CD4-positive, alpha-beta T cell (primary cell): ENCODE measurements at regions not wholly inside any gene's neighbourhood (a gene's known extent, or its start where the extent isn't known, plus 50 kb on each side); places are given as distances from the start of the nearest gene placed in this dataset.

Experiments
- ATAC-seq: fragments of 200-7000 bp; cut with Tn5 transposase; one replicate; pipeline ENCODE4 v1.10.0; 2022; ENCODE audit warnings: mild to moderate bottlenecking; ENCODE audit not compliant: poor library complexity
- CTCF ChIA-PET: fragments of 350-600 bp; sonication (Branson Sonifier 250); formaldehyde crosslinking; loops from one replicate; lab custom pipeline; 2021; ENCODE audit warnings: antibody characterized with exemption, inconsistent platforms; lab: Charles Lee
- POLR2A ChIA-PET: fragments of 350-600 bp; sonication (Branson Sonifier 250); formaldehyde crosslinking; loops from one replicate; lab custom pipeline; 2021; ENCODE audit warnings: antibody characterized with exemption, inconsistent platforms; lab: Charles Lee
- DNase-seq, 14 experiments: peaks; one replicate each; pipeline ENCODE4 v3.0.0-alpha.2; 2013 to 2020; ENCODE audit warnings: mixed read lengths in 2 of 14
- H3K27ac ChIP-seq, 2 donors: one replicate each; pipeline versions ENCODE4 v1.5.1 to v1.7.0; 2013; ENCODE audit warnings: low read length in 2 of 2, low read depth in 1 of 2, mild to moderate bottlenecking in 1 of 2
- H3K27me3 ChIP-seq, 2 experiments: 1 replicate in 1 of 2; 2 replicates in 1 of 2; pipeline versions ENCODE4 v1.6.1 to v1.7.0; 2013; ENCODE audit warnings: low read length in 2 of 2, control low read depth in 1 of 2, mild to moderate bottlenecking in 1 of 2, moderate library complexity in 1 of 2; ENCODE audit not compliant: insufficient read depth in 2 of 2, control insufficient read depth in 1 of 2
- H3K36me3 ChIP-seq: one replicate; pipeline ENCODE4 v1.6.1; 2013; ENCODE audit warnings: low read length, control low read depth; ENCODE audit not compliant: insufficient read depth
- H3K4me1 ChIP-seq: one replicate; pipeline ENCODE4 v1.6.1; 2013; ENCODE audit warnings: low read length, control low read depth; ENCODE audit not compliant: insufficient read depth
- H3K4me3 ChIP-seq: one replicate; pipeline ENCODE4 v1.5.1; 2013; ENCODE audit warnings: mild to moderate bottlenecking, low read length, moderate library complexity
- H3K9me3 ChIP-seq, 2 experiments: 1 replicate in 1 of 2; 2 replicates in 1 of 2; pipeline versions ENCODE4 v1.6.1 to v1.7.0; 2013; ENCODE audit warnings: low read length in 2 of 2, mild to moderate bottlenecking in 2 of 2, control low read depth in 1 of 2, moderate library complexity in 1 of 2; ENCODE audit not compliant: control insufficient read depth in 1 of 2, insufficient read depth in 1 of 2
- H3K27ac Mint-ChIP-seq: one replicate; pipeline ENCODE4 v1.8.0; 2020; ENCODE audit warnings: mixed read lengths
- H3K27me3 Mint-ChIP-seq: one replicate; pipeline ENCODE4 v1.8.0; 2021; ENCODE audit warnings: mixed read lengths
- H3K36me3 Mint-ChIP-seq: one replicate; pipeline ENCODE4 v1.8.0; 2021; ENCODE audit warnings: low read depth, mixed read lengths
- H3K4me1 Mint-ChIP-seq: one replicate; pipeline ENCODE4 v1.8.0; 2021; ENCODE audit warnings: low read depth, mixed read lengths
- H3K4me3 Mint-ChIP-seq: one replicate; pipeline ENCODE4 v1.8.0; 2020; ENCODE audit warnings: mild to moderate bottlenecking, mixed read lengths
- H3K9me3 Mint-ChIP-seq: one replicate; pipeline ENCODE4 v1.8.0; 2020; ENCODE audit warnings: mixed read lengths
- CTCF ChIP-seq: fragments of 200-600 bp; IDR thresholded peaks from one replicate; pipeline ENCODE4 v1.8.0; 2022; ENCODE audit warnings: antibody characterized with exemption, mild to moderate bottlenecking
- intact Hi-C, 2 experiments: fragments of 100-400 bp; cut with DNase I in 1 of 2; cut with micrococcal nuclease in 1 of 2; formaldehyde crosslinking; loops; one replicate each; pipeline versions ENCODE4 v1.15.1 to v1.9.0; 2023 to 2025; cut with DNase I, micrococcal nuclease

- Histone ChIP-seq H3K9me3 (no peaks in the 10 kb centered on the region), H3K4me3 (no peak overlapping the region), H3K27ac (no peak overlapping the region), H3K4me1 (no peaks in the 10 kb centered on the region), H3K36me3 (no peaks in the 10 kb centered on the region), H3K27me3 (no peaks in the 10 kb centered on the region)
- ChIA-PET CTCF (no interaction called here), POLR2A (no interaction called here)
- H3K9me3 Mint-ChIP-seq, result peaks cover 6% of the 10 kb centered on the region
- intact Hi-C loops, result no loop called here
- H3K36me3 Mint-ChIP-seq, result no peaks in the 10 kb centered on the region
- H3K27me3 Mint-ChIP-seq, result no peaks in the 10 kb centered on the region
- no peak for TF ChIP-seq CTCF
- H3K27ac Mint-ChIP-seq, result no peak overlapping the region
- ATAC-seq, result no peak
- no peak overlapping the region for H3K4me3 Mint-ChIP-seq
- no peak for DNase-seq
- H3K4me1 Mint-ChIP-seq, result no peaks in the 10 kb centered on the region
Observed at GRCh38 chr18:39872651-39873050, 2082.4 kb upstream of the PIK3C3 start.

GRCh38 chr18:39871961-39872360 lies 2083.1 kb upstream of the PIK3C3 start:
- Histone ChIP-seq H3K4me3 (no peak overlapping the region), H3K27me3 (no peaks in the 10 kb centered on the region), H3K4me1 (no peaks in the 10 kb centered on the region), H3K27ac (no peak overlapping the region), H3K36me3 (no peaks in the 10 kb centered on the region), H3K9me3 (no peaks in the 10 kb centered on the region)
- ChIA-PET POLR2A (no interaction called here), CTCF (no interaction called here)
- Mint-ChIP-seq H3K9me3 (peaks cover 7% of the 10 kb centered on the region), H3K4me3 (no peak overlapping the region), H3K4me1 (no peaks in the 10 kb centered on the region), H3K36me3 (no peaks in the 10 kb centered on the region), H3K27ac (no peak overlapping the region), H3K27me3 (no peaks in the 10 kb centered on the region)
- TF ChIP-seq CTCF, result no peak
- DNase-seq (no peak), ATAC-seq (no peak)
- intact Hi-C loops, result no loop called here

GRCh38 chr18:39870591-39870990 lies 2084.4 kb upstream of the PIK3C3 start:
- Mint-ChIP-seq H3K9me3 (peaks cover 9% of the 10 kb centered on the region), H3K27ac (no peak overlapping the region), H3K36me3 (no peaks in the 10 kb centered on the region), H3K4me3 (no peak overlapping the region), H3K4me1 (no peaks in the 10 kb centered on the region), H3K27me3 (no peaks in the 10 kb centered on the region)
- Histone ChIP-seq H3K4me1 (no peaks in the 10 kb centered on the region), H3K9me3 (no peaks in the 10 kb centered on the region), H3K36me3 (no peaks in the 10 kb centered on the region), H3K27me3 (no peaks in the 10 kb centered on the region), H3K27ac (no peak overlapping the region), H3K4me3 (no peak overlapping the region)
- ChIA-PET CTCF (no interaction called here), POLR2A (no interaction called here)
- intact Hi-C loops, result no loop called here
- DNase-seq (no peak), ATAC-seq (no peak)
- no peak for TF ChIP-seq CTCF
